ENCODE measurements at regions not wholly inside any gene's neighbourhood (a gene's known extent, or its start where the extent isn't known, plus 50 kb on each side); places are given as distances from the start of the nearest gene placed in this dataset.

DNA sequence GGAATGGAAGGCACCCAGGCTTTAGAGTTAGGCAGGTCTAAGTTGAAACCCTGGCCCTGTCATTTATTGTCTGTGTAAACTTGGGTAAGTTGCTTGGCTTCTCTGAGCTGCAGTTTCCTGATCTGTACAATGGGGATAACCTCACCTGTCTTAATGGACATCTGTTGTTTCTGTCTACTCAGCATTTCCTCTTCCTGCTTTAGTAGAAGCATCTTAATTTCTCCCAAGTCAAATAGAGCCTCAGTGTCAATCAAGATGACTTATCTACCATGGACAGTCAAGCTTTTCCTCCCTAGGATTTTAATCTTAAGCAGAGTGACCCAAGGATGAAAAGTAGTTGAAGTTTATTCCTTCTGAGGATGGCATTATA, 119.7 kb downstream of the FZD1 start:
- no peak for TF ChIP-seq POLR2A (IDR thresholded peaks at IDR 0.05)
- no peak for TF ChIP-seq POLR2AphosphoS5 (IDR thresholded peaks at IDR 0.05)
- TF ChIP-seq, protein P1, sequence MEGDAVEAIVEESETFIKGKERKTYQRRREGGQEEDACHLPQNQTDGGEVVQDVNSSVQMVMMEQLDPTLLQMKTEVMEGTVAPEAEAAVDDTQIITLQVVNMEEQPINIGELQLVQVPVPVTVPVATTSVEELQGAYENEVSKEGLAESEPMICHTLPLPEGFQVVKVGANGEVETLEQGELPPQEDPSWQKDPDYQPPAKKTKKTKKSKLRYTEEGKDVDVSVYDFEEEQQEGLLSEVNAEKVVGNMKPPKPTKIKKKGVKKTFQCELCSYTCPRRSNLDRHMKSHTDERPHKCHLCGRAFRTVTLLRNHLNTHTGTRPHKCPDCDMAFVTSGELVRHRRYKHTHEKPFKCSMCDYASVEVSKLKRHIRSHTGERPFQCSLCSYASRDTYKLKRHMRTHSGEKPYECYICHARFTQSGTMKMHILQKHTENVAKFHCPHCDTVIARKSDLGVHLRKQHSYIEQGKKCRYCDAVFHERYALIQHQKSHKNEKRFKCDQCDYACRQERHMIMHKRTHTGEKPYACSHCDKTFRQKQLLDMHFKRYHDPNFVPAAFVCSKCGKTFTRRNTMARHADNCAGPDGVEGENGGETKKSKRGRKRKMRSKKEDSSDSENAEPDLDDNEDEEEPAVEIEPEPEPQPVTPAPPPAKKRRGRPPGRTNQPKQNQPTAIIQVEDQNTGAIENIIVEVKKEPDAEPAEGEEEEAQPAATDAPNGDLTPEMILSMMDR (IDR thresholded peaks at IDR 0.05), result no peak
